HCT116 (cell line): ENCODE measurements at regions not wholly inside any gene's neighbourhood (a gene's known extent, or its start where the extent isn't known, plus 50 kb on each side); places are given as distances from the start of the nearest gene placed in this dataset.

Experiments used
- ATAC-seq: fragments of 200-7000 bp; cut with Tn5 transposase; 2 replicates; pipeline ENCODE4 v1.9.1; 2020; ENCODE audit warnings: mild to moderate bottlenecking, moderate library complexity
- BruUV-seq: library from RNA; stranded (reverse); fragments of 400-500 nt; replicated peaks from 2 replicates; lab custom pipeline; 2021; lab: Mats Ljungman, UMichigan
- CTCF ChIA-PET: fragments of 300-600 bp; sonication (Branson Sonifier 250); formaldehyde crosslinking; loops from one replicate; lab custom pipeline; 2021; ENCODE audit warnings: antibody characterized with exemption; lab: Charles Lee
- POLR2A ChIA-PET: fragments of 300-600, 350-600 bp; sonication (Branson Sonifier 250); formaldehyde crosslinking; loops from one replicate; lab custom pipeline; 2021; ENCODE audit warnings: antibody characterized with exemption; lab: Charles Lee
- RAD21 ChIA-PET, 2 experiments: fragments of 300-600 bp; sonication (Branson Sonifier 250); formaldehyde crosslinking; loops; one replicate each; lab custom pipeline; 2023; ENCODE audit warnings: low total read pairs in 2 of 2; ENCODE audit not compliant: uncharacterized antibody in 2 of 2, unreplicated experiment in 2 of 2, low non-redundant PET in 1 of 2; lab: Charles Lee
- DNase-seq: peaks from one replicate; pipeline ENCODE4 v3.0.0-alpha.2; 2010; ENCODE audit warnings: low read depth, low spot score
- H2AFZ ChIP-seq: fragments of 200-600 bp; shearing (Covaris generic), sonication (generic); 2 replicates; pipeline ENCODE4 v1.6.1; 2017; ENCODE audit warnings: low read depth, mixed run types, mixed read lengths, antibody characterized with exemption, low read length; ENCODE audit not compliant: poor library complexity, severe bottlenecking
- H3K27ac ChIP-seq: 2 replicates; pipeline ENCODE4 v1.5.1; 2012; ENCODE audit warnings: low read depth, low read length
- H3K27me3 ChIP-seq: fragments of 200-600 bp; sonication (generic); 2 replicates; pipeline ENCODE4 v1.6.1; 2016; ENCODE audit warnings: mixed run types, low read length, mixed read lengths; ENCODE audit not compliant: insufficient read depth
- H3K36me3 ChIP-seq, 2 experiments: fragments of 200-500 bp in 1 of 2; fragments of 200-600 bp in 1 of 2; sonication (Bioruptor generic) in 1 of 2; sonication (generic) in 1 of 2; 2 replicates each; pipeline versions ENCODE4 v1.5.1 to v1.6.1; 2014 to 2016; ENCODE audit warnings: low read length in 2 of 2, inconsistent platforms in 1 of 2, mixed read lengths in 1 of 2, mixed run types in 1 of 2; ENCODE audit not compliant: insufficient read depth in 2 of 2, control insufficient read depth in 1 of 2
- H3K4me1 ChIP-seq, 2 experiments: fragments of 200-600 bp in 1 of 2; sonication (generic) in 1 of 2; 2 replicates each; pipeline versions ENCODE4 v1.5.1 to v1.6.1; 2012 to 2017; ENCODE audit warnings: low read length in 2 of 2, inconsistent platforms in 1 of 2, mild to moderate bottlenecking in 1 of 2, mixed read lengths in 1 of 2, mixed run types in 1 of 2, moderate library complexity in 1 of 2; ENCODE audit not compliant: insufficient read depth in 2 of 2, control insufficient read depth in 1 of 2
- H3K4me2 ChIP-seq: fragments of 200-600 bp; sonication (generic); 2 replicates; pipeline ENCODE4 v1.6.1; 2017; ENCODE audit warnings: mixed run types, low read length, mixed read lengths
- H3K4me3 ChIP-seq, 2 experiments: fragments of 200-600 bp in 1 of 2; sonication (generic) in 1 of 2; replicated peaks in 1 of 2; 2 replicates each; pipeline ENCODE4 v1.5.1; 2011 to 2016; ENCODE audit warnings: low read length in 2 of 2, control low read depth in 1 of 2, low read depth in 1 of 2, mild to moderate bottlenecking in 1 of 2, mixed read lengths in 1 of 2, mixed run types in 1 of 2
- H3K79me2 ChIP-seq: fragments of 200-600 bp; sonication (generic); 2 replicates; pipeline ENCODE4 v1.6.1; 2017; ENCODE audit warnings: mild to moderate bottlenecking, mixed run types, low read length, moderate library complexity, mixed read lengths; ENCODE audit not compliant: insufficient read depth
- H3K9ac ChIP-seq: fragments of 200-600 bp; sonication (generic); 2 replicates; pipeline ENCODE4 v1.6.1; 2016; ENCODE audit warnings: low read length, mixed read lengths
- H3K9me2 ChIP-seq: fragments of 200-600 bp; sonication (generic), shearing (Covaris generic); 2 replicates; pipeline ENCODE4 v1.6.1; 2017; ENCODE audit warnings: mixed run types, mild to moderate bottlenecking, moderate library complexity; ENCODE audit not compliant: insufficient read depth
- H3K9me3 ChIP-seq, 2 experiments: fragments of 200-500 bp in 1 of 2; fragments of 200-600 bp in 1 of 2; sonication (Bioruptor generic) in 1 of 2; sonication (generic) in 1 of 2; 2 replicates each; pipeline ENCODE4 v1.6.1; 2014 to 2017; ENCODE audit warnings: low read length in 2 of 2, mixed read lengths in 2 of 2, inconsistent platforms in 1 of 2, low read depth in 1 of 2, mild to moderate bottlenecking in 1 of 2, mixed run types in 1 of 2, moderate library complexity in 1 of 2; ENCODE audit not compliant: control insufficient read depth in 1 of 2, insufficient read depth in 1 of 2
- H4K20me1 ChIP-seq: fragments of 200-600 bp; sonication (generic), shearing (Covaris generic); 2 replicates; pipeline ENCODE4 v1.6.1; 2017; ENCODE audit warnings: mixed run types, mild to moderate bottlenecking, moderate library complexity; ENCODE audit not compliant: insufficient read depth
- CBX3 ChIP-seq: IDR thresholded peaks from 2 replicates; pipeline ENCODE4 v1.6.1; 2012; ENCODE audit warnings: low read depth
- CEBPB ChIP-seq: IDR thresholded peaks from 2 replicates; pipeline ENCODE4 v1.6.1; 2012; ENCODE audit warnings: low read depth
- CTCF ChIP-seq, 3 experiments: fragments of 200-600 bp in 1 of 3; sonication (generic) in 1 of 3; IDR thresholded peaks in 2 of 3; conservative IDR thresholded peaks in 1 of 3; 2 replicates each; pipeline ENCODE4 v1.5.1; 2012 to 2017; ENCODE audit warnings: low read depth in 2 of 3, low read length in 2 of 3, antibody characterized with exemption in 1 of 3, borderline replicate concordance in 1 of 3, control low read depth in 1 of 3, mild to moderate bottlenecking in 1 of 3, mixed read lengths in 1 of 3, mixed run types in 1 of 3, moderate library complexity in 1 of 3; ENCODE audit not compliant: insufficient read depth in 1 of 3
- EZH2 ChIP-seq: fragments of 200-600 bp; sonication (generic); IDR thresholded peaks from 2 replicates; pipeline ENCODE4 v1.6.1; 2017; ENCODE audit warnings: antibody characterized with exemption, mixed run types
- RAD21 ChIP-seq: IDR thresholded peaks from 2 replicates; pipeline ENCODE4 v1.6.1; 2012; ENCODE audit warnings: low read depth, mild to moderate bottlenecking
- SIN3A ChIP-seq: IDR thresholded peaks from 2 replicates; pipeline ENCODE4 v1.6.1; 2012; ENCODE audit warnings: low read depth
- SRF ChIP-seq: IDR thresholded peaks from 2 replicates; pipeline ENCODE4 v1.6.1; 2012; ENCODE audit warnings: low read depth
- TCF7L2 ChIP-seq: IDR thresholded peaks from 2 replicates; pipeline ENCODE4 v1.7.0; 2011; ENCODE audit warnings: borderline replicate concordance, inconsistent platforms; ENCODE audit not compliant: insufficient read depth, insufficient read length; ENCODE audit errors: extremely low read depth
- YY1 ChIP-seq: IDR thresholded peaks from 2 replicates; pipeline ENCODE4 v1.6.1; 2011; ENCODE audit warnings: low read length, low read depth, moderate library complexity, mild to moderate bottlenecking; ENCODE audit not compliant: insufficient replicate concordance; ENCODE audit errors: extremely low read depth
- ZBTB33 ChIP-seq: IDR thresholded peaks from 2 replicates; pipeline ENCODE4 v1.6.1; 2011; ENCODE audit warnings: mild to moderate bottlenecking, low read length, moderate library complexity; ENCODE audit not compliant: insufficient replicate concordance; ENCODE audit errors: extremely low read depth
- ZFX ChIP-seq: fragments of 450-650 bp; IDR thresholded peaks from 2 replicates; pipeline ENCODE4 v1.6.1; 2017
- ZNF274 ChIP-seq: fragments of 200-500 bp; sonication (Bioruptor generic); IDR thresholded peaks from 2 replicates; pipeline ENCODE4 v1.6.1; 2014; ENCODE audit warnings: mild to moderate bottlenecking, low read depth, low read length, inconsistent platforms
- intact Hi-C: fragments of 100-400 bp; cut with micrococcal nuclease; formaldehyde crosslinking; loops from 2 replicates; pipeline ENCODE4 v1.10.0; 2022
- TF ChIP-seq, protein P1 (sequence below): IDR thresholded peaks from 2 replicates; pipeline ENCODE4 v1.6.1; 2012; ENCODE audit warnings: low read depth

- POLR2A ChIA-PET, result no interaction called here
- no peak for ATAC-seq
Measured at GRCh38 chr6:144606083-144606482, 320.9 kb downstream of the UTRN start.

More at GRCh38 chr6:144606083-144606482, 320.9 kb downstream of the UTRN start:
- H3K9ac ChIP-seq, result no peak overlapping the region
- BruUV-seq, result no TSS peak
- H2AFZ ChIP-seq, result no peak overlapping the region
- H3K36me3 ChIP-seq, result no peaks in the 10 kb centered on the region
- H3K27me3 ChIP-seq, result no peaks in the 10 kb centered on the region
- no peak overlapping the region for H3K4me2 ChIP-seq
- H3K79me2 ChIP-seq, result no peaks in the 10 kb centered on the region
- H3K4me3 ChIP-seq, result no peak overlapping the region
- intact Hi-C loops, result no loop called here
- no peak overlapping the region for H3K27ac ChIP-seq
- peaks cover 0 to 7% of the 10 kb centered on the region in 2 experiments; a peak in 2 of 4 replicates for H3K9me3 ChIP-seq
- TF ChIP-seq ZBTB33 (no peak), EZH2 (no peak), ZNF274 (no peak), YY1 (no peak), SRF (no peak), SIN3A (no peak), RAD21 (no peak), ZFX (no peak), TCF7L2 (no peak), CTCF (IDR thresholded peaks at IDR 0.05 in 2 of 3, conservative IDR thresholded peaks at IDR 0.05 in 1 of 3; ENCODE audit: borderline replicate concordance in 1 of 3, insufficient read depth in 1 of 3, low read depth in 2 of 3, low read length in 2 of 3) (no peak), CBX3 (no peak), CEBPB (no peak)
- TF ChIP-seq, protein P1, sequence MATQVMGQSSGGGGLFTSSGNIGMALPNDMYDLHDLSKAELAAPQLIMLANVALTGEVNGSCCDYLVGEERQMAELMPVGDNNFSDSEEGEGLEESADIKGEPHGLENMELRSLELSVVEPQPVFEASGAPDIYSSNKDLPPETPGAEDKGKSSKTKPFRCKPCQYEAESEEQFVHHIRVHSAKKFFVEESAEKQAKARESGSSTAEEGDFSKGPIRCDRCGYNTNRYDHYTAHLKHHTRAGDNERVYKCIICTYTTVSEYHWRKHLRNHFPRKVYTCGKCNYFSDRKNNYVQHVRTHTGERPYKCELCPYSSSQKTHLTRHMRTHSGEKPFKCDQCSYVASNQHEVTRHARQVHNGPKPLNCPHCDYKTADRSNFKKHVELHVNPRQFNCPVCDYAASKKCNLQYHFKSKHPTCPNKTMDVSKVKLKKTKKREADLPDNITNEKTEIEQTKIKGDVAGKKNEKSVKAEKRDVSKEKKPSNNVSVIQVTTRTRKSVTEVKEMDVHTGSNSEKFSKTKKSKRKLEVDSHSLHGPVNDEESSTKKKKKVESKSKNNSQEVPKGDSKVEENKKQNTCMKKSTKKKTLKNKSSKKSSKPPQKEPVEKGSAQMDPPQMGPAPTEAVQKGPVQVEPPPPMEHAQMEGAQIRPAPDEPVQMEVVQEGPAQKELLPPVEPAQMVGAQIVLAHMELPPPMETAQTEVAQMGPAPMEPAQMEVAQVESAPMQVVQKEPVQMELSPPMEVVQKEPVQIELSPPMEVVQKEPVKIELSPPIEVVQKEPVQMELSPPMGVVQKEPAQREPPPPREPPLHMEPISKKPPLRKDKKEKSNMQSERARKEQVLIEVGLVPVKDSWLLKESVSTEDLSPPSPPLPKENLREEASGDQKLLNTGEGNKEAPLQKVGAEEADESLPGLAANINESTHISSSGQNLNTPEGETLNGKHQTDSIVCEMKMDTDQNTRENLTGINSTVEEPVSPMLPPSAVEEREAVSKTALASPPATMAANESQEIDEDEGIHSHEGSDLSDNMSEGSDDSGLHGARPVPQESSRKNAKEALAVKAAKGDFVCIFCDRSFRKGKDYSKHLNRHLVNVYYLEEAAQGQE, result no peak
- no peak for DNase-seq
- no peaks in the 10 kb centered on the region for H3K9me2 ChIP-seq
- no peaks in the 10 kb centered on the region for H4K20me1 ChIP-seq
- ChIA-PET RAD21 (no interaction called here), CTCF (no interaction called here)
- H3K4me1 ChIP-seq, result peaks cover 0 to 8% of the 10 kb centered on the region in 2 experiments; a peak in 2 of 4 replicates
